DMS79 (cell line): ENCODE measurements at regions not wholly inside any gene's neighbourhood (a gene's known extent, or its start where the extent isn't known, plus 50 kb on each side); places are given as distances from the start of the nearest gene placed in this dataset.

Experiments
- DNase-seq: peaks from one replicate; lab custom pipeline; 2025; lab: John Stamatoyannopoulos, UW

- no peak for DNase-seq
Measured at GRCh38 chr18:42401131-42401673, 446.2 kb downstream of the PIK3C3 start.

GRCh38 chr18:42404151-42404550, 449.1 kb downstream of the PIK3C3 start:
- DNase-seq, result no peak

- DNase-seq, result no peak
Measured at GRCh38 chr18:42409005-42409404, 454.0 kb downstream of the PIK3C3 start.

- no peak for DNase-seq
Measured at GRCh38 chr18:42412281-42412680, 457.2 kb downstream of the PIK3C3 start.

- DNase-seq, result no peak
Measured at GRCh38 chr18:42412896-42413295, 457.9 kb downstream of the PIK3C3 start.

- no peak for DNase-seq
Measured at GRCh38 chr18:42413870-42414269, 458.8 kb downstream of the PIK3C3 start.

GRCh38 chr18:42414756-42415454, 459.9 kb downstream of the PIK3C3 start:
- no peak for DNase-seq

GRCh38 chr18:42417189-42417588, 462.2 kb downstream of the PIK3C3 start:
- DNase-seq, result no peak

- DNase-seq, result no peak
Measured at GRCh38 chr18:42418121-42418520, 463.1 kb downstream of the PIK3C3 start.

- DNase-seq, result no peak
Measured at GRCh38 chr18:42425025-42425424, 470.0 kb downstream of the PIK3C3 start.

- no peak for DNase-seq
Measured at GRCh38 chr18:42426496-42427015, 471.5 kb downstream of the PIK3C3 start.

- DNase-seq, result no peak
Measured at GRCh38 chr18:42429196-42429595, 474.2 kb downstream of the PIK3C3 start.

GRCh38 chr18:42436222-42436765, 481.3 kb downstream of the PIK3C3 start:
- no peak for DNase-seq

GRCh38 chr18:42437001-42437400, 482.0 kb downstream of the PIK3C3 start:
- no peak for DNase-seq

- DNase-seq, result no peak
Measured at GRCh38 chr18:42437646-42438045, 482.6 kb downstream of the PIK3C3 start.

- DNase-seq, result no peak
Measured at GRCh38 chr18:42442656-42443055, 487.6 kb downstream of the PIK3C3 start.

GRCh38 chr18:42444349-42444748, 489.3 kb downstream of the PIK3C3 start:
- no peak for DNase-seq

- no peak for DNase-seq
Measured at GRCh38 chr18:42445359-42445758, 490.3 kb downstream of the PIK3C3 start.

GRCh38 chr18:42446195-42446594, 491.2 kb downstream of the PIK3C3 start:
- no peak for DNase-seq

- no peak for DNase-seq
Measured at GRCh38 chr18:42447688-42448087, 492.7 kb downstream of the PIK3C3 start.

- DNase-seq, result no peak
Measured at GRCh38 chr18:42458226-42458625, 503.2 kb downstream of the PIK3C3 start.

GRCh38 chr18:42459873-42460272, 504.8 kb downstream of the PIK3C3 start:
- DNase-seq, result no peak

- no peak for DNase-seq
Measured at GRCh38 chr18:42471885-42472284, 516.9 kb downstream of the PIK3C3 start.

- no peak for DNase-seq
Measured at GRCh38 chr18:42473611-42474010, 518.6 kb downstream of the PIK3C3 start.
